Fibroblast of lung (primary cell): ENCODE measurements at regions not wholly inside any gene's neighbourhood (a gene's known extent, or its start where the extent isn't known, plus 50 kb on each side); places are given as distances from the start of the nearest gene placed in this dataset.

Experiments used
- DNase-seq, 2 donors: peaks; one replicate each; pipeline versions ENCODE4 v3.0.0 to v3.0.0-alpha.2; 2010; ENCODE audit warnings: low read depth in 2 of 2
- H2AFZ ChIP-seq: 2 replicates; pipeline ENCODE4 v1.5.1; 2012; ENCODE audit warnings: low read length, control low read depth, inconsistent platforms
- H3K27ac ChIP-seq: 2 replicates; pipeline ENCODE4 v1.5.1; 2011; ENCODE audit warnings: low read length, control low read depth; ENCODE audit not compliant: insufficient read depth
- H3K27me3 ChIP-seq: 2 replicates; pipeline ENCODE4 v1.5.1; 2011; ENCODE audit warnings: mild to moderate bottlenecking, low read length; ENCODE audit not compliant: control insufficient read depth, insufficient read depth
- H3K36me3 ChIP-seq: 2 replicates; pipeline ENCODE4 v1.5.1; 2011; ENCODE audit warnings: low read length; ENCODE audit not compliant: control insufficient read depth, insufficient read depth
- H3K4me1 ChIP-seq: 2 replicates; pipeline ENCODE4 v1.5.1; 2011; ENCODE audit warnings: low read length; ENCODE audit not compliant: control insufficient read depth, insufficient read depth; ENCODE audit errors: extremely low read depth
- H3K4me2 ChIP-seq: 2 replicates; pipeline ENCODE4 v1.5.1; 2011; ENCODE audit warnings: low read length, control low read depth; ENCODE audit not compliant: insufficient read depth; ENCODE audit errors: extremely low read depth
- H3K4me3 ChIP-seq, 4 experiments: fragments of 200-600 bp in 1 of 4; sonication (generic) in 1 of 4; replicated peaks in 1 of 4; 2 replicates each; pipeline ENCODE4 v1.5.1; 2011 to 2016; ENCODE audit warnings: low read length in 4 of 4, low read depth in 3 of 4, mild to moderate bottlenecking in 3 of 4, control low read depth in 2 of 4, inconsistent platforms in 1 of 4, mixed read lengths in 1 of 4; ENCODE audit not compliant: insufficient read depth in 1 of 4; ENCODE audit errors: control extremely low read depth in 1 of 4
- H3K79me2 ChIP-seq: 2 replicates; pipeline ENCODE4 v1.5.1; 2012; ENCODE audit warnings: mild to moderate bottlenecking, low read length, inconsistent platforms; ENCODE audit not compliant: control insufficient read depth, insufficient read depth
- H3K9ac ChIP-seq: 2 replicates; pipeline ENCODE4 v1.5.1; 2011; ENCODE audit warnings: mild to moderate bottlenecking, low read length, control low read depth; ENCODE audit not compliant: insufficient read depth
- H3K9me3 ChIP-seq: 2 replicates; pipeline ENCODE4 v1.5.1; 2012; ENCODE audit warnings: low read depth, low read length; ENCODE audit not compliant: control insufficient read depth, insufficient read depth
- H4K20me1 ChIP-seq: 2 replicates; pipeline ENCODE4 v1.5.1; 2011; ENCODE audit warnings: low read length; ENCODE audit not compliant: control insufficient read depth, insufficient read depth; ENCODE audit errors: extremely low read depth
- CTCF ChIP-seq, 2 donors: IDR thresholded peaks in 1 of 2; conservative IDR thresholded peaks in 1 of 2; 1 replicate in 1 of 2; 2 replicates in 1 of 2; pipeline ENCODE4 v1.5.1; 2011 to 2012; ENCODE audit warnings: low read length in 2 of 2, control low read depth in 1 of 2, inconsistent platforms in 1 of 2, low read depth in 1 of 2, mild to moderate bottlenecking in 1 of 2
- EZH2 ChIP-seq: IDR thresholded peaks from 2 replicates; pipeline ENCODE4 v1.5.1; 2012; ENCODE audit warnings: low read length, control low read depth, mild to moderate bottlenecking; ENCODE audit errors: missing control alignments

GRCh38 chr10:24790599-24790998 lies 66.9 kb upstream of the ARHGAP21 start:
- no peak overlapping the region for H2AFZ ChIP-seq
- no peak overlapping the region for H3K4me3 ChIP-seq
- H3K9ac ChIP-seq: no peak overlapping the region
- no peak overlapping the region for H3K4me2 ChIP-seq
- TF ChIP-seq EZH2 (no peak), CTCF (conservative IDR thresholded peaks at IDR 0.05 in 1 of 2, IDR thresholded peaks at IDR 0.05 in 1 of 2; ENCODE audit: low read depth in 1 of 2, low read length in 2 of 2) (no peak)
- no peak overlapping the region for H3K27ac ChIP-seq
- H3K79me2 ChIP-seq: no peaks in the 10 kb centered on the region
- H3K4me1 ChIP-seq: no peaks in the 10 kb centered on the region
- no peaks in the 10 kb centered on the region for H3K36me3 ChIP-seq
- no peaks in the 10 kb centered on the region for H4K20me1 ChIP-seq
- peak in 1 of 2 donors; percentile 28 for DNase-seq
- H3K9me3 ChIP-seq: no peaks in the 10 kb centered on the region
- H3K27me3 ChIP-seq: no peaks in the 10 kb centered on the region

- Histone ChIP-seq H2AFZ (no peak overlapping the region), H3K36me3 (no peaks in the 10 kb centered on the region), H4K20me1 (no peaks in the 10 kb centered on the region), H3K9ac (no peak overlapping the region), H3K9me3 (no peaks in the 10 kb centered on the region), H3K4me3 (no peak overlapping the region), H3K4me2 (no peak overlapping the region), H3K27ac (no peak overlapping the region), H3K79me2 (no peaks in the 10 kb centered on the region), H3K4me1 (no peaks in the 10 kb centered on the region), H3K27me3 (no peaks in the 10 kb centered on the region)
- no peak for TF ChIP-seq CTCF (conservative IDR thresholded peaks at IDR 0.05 in 1 of 2, IDR thresholded peaks at IDR 0.05 in 1 of 2; ENCODE audit: low read depth in 1 of 2, low read length in 2 of 2)
- no peak for TF ChIP-seq EZH2
- DNase-seq: no peak
These were observed 66.4 kb upstream of the ARHGAP21 start for GRCh38 chr10:24790073-24790472.

GRCh38 chr10:24784923-24785322 lies 61.2 kb upstream of the ARHGAP21 start:
- Histone ChIP-seq H3K36me3 (no peaks in the 10 kb centered on the region), H2AFZ (no peak overlapping the region)
- no peak for TF ChIP-seq EZH2
- TF ChIP-seq CTCF (conservative IDR thresholded peaks at IDR 0.05 in 1 of 2, IDR thresholded peaks at IDR 0.05 in 1 of 2; ENCODE audit: low read depth in 1 of 2, low read length in 2 of 2): no peak

More at GRCh38 chr10:24784923-24785322, 61.2 kb upstream of the ARHGAP21 start:
- Histone ChIP-seq H3K27ac (no peak overlapping the region), H3K9me3 (no peaks in the 10 kb centered on the region), H3K4me1 (no peaks in the 10 kb centered on the region), H3K4me3 (no peak overlapping the region), H3K4me2 (no peak overlapping the region), H3K79me2 (no peaks in the 10 kb centered on the region), H3K9ac (no peak overlapping the region), H4K20me1 (no peaks in the 10 kb centered on the region), H3K27me3 (no peaks in the 10 kb centered on the region)
- DNase-seq: peak in 1 of 2 donors; percentile 37
